HG02763 (cell line): ENCODE measurements at regions not wholly inside any gene's neighbourhood (a gene's known extent, or its start where the extent isn't known, plus 50 kb on each side); places are given as distances from the start of the nearest gene placed in this dataset.

Experiments used
- ATAC-seq: cut with Tn5 transposase; IDR thresholded peaks from one replicate; pipeline ENCODE4 v1.9.1; 2021; ENCODE audit warnings: mild to moderate bottlenecking, moderate library complexity; ENCODE audit not compliant: unreplicated experiment

DNA sequence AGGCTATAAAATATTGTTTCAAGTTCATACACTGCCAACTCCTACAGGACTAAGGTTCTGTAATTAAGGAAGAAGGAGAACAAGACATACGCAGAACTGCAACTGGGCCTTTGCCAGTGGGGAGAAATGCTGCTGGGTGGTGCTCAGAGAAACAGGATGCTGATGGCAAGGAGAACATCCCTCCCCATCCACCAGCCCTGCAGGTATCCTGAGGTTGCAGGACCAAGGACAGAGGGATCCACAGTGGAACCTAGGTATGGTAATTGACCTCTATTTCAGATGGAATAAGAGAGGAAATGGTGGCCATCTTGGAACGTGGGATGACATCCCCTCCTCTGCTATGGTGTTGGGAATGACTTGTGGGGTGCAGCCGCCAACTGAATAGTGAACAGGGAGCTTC, 206.3 kb upstream of the S1PR3 start:
- ATAC-seq: no peak

DNA sequence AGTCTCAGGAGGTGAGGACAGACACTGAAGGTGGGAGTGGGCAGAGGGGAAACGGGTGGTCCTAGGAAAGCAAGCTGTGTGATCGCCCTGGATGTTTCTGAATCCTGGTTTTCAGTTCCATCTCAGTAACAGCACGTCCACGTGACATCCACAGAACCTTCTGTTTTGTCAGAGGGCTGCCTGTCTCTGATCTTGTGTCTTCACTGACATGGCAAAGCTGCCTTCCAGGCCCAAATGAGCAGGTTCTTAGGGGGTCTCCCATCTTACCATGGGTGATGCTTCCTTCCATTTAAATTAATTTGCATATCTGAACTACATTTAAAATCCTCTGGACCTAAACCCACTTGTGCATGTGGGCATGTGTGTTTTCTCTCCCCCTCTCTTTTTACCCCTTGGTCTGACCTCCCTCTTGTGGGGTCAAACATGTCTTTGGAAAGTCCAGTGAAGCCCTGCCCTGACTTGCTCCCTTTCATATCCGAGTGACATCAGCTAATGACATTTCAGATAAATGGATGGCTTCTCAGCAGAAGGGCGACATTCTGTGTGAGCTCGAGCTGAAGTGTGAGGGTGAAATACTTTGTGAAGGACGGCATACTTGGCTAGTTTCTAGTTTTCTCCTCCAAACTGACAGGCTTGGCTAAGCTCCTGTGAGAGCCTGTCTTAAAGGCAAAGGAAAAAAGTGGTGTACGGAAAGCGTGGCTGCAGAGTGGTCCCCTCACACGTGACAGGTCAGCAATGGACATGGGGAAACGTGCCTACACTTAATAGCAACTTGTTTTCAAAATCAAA, 204.8 kb upstream of the S1PR3 start:
- ATAC-seq: no peak

DNA sequence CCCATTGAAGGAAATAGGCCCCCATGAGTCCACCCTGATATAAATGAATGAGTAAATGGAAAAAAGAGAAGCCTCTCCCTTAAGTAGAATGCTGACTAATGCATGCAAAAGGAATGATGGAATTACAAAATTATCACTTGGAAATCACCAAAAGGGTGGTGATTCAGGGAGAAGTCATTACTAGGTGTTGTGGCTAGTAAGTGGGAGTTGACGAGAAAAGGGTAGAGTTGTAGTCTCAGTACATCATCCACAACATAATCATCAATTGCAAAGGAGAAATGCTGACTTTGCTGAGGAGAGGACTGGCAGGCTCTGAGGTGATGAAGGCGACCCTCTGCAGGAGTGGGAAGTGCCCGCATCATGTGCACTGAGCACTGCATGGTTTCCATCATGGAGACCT, 201.5 kb upstream of the S1PR3 start:
- no peak for ATAC-seq

DNA sequence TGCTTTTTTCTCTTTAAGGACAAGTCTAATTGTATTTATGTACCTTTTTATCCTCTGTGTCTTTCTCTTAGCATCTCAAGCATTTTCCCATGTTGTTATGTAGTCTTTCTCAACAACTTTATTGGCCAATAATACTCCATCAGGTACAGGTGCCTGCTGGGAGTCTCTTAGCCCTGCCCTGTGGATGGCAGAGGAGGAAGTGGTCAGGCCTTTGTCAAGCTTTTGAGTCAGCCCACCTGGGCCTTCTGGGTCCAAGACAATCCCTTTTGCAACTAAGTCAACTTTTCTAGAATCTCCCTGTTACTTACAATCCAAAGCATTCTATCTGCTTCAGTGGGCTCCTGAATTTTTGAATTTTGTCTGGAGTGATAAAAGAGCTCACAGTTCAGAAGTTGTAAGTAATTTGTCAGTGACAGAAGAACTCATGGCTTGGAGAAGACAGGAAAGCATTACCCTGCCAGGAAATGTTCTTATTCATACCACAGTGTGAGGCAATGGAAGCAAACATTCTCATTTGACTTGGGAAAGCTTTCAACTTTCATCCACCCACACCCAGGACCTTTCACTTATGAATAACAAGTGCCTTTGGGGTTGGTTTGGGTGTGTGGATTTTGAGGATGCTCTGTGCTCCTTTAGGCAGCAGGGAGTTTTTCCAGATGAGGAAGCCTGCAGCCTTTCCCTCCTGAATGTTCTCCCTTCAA, 200.0 kb upstream of the S1PR3 start:
- ATAC-seq: no peak

DNA sequence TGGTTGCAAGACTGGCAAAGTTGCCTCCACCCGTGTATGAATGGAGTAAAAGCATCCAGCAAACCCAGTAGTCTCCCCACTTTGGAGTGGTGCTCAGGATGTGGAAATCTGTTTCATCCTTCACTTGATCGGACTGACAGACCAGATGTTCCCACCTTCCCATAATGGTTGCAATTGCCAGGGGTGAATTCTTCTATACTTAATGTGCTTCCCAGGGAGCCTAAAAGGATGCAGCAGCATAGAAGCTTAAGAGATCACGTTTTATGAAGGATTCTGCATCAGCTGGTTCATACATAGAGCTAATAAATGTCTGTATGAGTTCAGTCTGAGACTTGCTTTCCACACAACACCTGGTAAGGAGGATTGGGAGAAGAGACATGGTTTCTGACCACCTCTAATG, 198.8 kb upstream of the S1PR3 start:
- ATAC-seq: no peak

DNA sequence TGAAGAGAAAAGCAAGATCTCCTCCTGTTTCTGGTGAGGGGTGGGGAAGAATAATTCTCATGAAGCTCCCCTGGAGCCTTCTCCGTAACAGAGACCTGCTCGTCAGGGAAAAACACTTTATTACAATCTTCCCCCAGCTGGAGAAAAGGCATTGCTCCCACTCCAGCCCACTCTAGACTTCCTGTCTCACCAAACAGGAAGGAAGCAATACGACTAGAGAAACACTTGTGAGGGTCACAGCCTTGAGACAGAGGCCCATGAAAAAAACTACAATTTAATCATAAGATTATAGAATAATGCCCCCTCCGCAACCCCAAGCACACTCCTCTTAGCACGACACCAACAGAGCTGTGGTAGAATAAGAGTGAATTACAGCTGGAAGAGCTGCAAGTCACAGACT, 197.2 kb upstream of the S1PR3 start:
- ATAC-seq: no peak

DNA sequence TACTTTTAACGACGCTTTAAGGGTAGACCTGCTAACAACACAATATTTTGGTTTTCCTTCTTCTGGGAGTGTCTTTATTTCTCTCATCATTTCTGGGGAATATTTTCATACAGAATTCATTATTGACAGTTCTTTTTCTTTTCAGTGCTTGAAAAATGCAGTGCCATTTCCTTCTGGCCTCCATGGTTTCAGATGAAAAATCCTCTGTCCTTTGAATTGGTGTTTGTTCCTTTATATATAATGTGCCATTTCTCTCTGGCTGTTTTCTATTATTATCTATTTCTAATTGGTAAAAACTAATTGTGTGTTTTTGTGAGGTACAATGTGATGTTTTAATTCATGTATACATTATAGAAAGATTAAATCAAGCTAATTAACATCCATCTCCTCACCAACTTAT, 194.3 kb upstream of the S1PR3 start:
- no peak for ATAC-seq

DNA sequence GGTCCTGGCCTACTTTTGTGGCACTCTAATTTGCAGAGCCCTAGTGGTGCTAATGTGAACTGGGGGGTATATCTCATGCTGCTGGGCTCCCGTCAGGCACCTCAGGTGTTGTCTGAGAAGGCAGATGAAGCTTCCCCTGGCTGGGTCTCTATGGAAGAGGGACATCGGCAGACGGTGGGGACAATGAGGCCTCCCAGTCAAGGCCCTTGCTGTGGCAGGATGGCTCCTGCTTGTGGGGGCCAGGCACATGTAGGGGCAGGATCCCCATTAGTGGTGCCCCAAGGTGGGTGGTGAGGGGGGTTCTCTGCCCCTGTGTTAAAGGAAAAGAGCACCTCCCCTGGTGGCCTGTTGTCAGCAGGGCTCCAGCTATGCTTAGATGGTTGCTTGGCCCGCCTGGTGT, 192.8 kb upstream of the S1PR3 start:
- ATAC-seq: no peak

DNA sequence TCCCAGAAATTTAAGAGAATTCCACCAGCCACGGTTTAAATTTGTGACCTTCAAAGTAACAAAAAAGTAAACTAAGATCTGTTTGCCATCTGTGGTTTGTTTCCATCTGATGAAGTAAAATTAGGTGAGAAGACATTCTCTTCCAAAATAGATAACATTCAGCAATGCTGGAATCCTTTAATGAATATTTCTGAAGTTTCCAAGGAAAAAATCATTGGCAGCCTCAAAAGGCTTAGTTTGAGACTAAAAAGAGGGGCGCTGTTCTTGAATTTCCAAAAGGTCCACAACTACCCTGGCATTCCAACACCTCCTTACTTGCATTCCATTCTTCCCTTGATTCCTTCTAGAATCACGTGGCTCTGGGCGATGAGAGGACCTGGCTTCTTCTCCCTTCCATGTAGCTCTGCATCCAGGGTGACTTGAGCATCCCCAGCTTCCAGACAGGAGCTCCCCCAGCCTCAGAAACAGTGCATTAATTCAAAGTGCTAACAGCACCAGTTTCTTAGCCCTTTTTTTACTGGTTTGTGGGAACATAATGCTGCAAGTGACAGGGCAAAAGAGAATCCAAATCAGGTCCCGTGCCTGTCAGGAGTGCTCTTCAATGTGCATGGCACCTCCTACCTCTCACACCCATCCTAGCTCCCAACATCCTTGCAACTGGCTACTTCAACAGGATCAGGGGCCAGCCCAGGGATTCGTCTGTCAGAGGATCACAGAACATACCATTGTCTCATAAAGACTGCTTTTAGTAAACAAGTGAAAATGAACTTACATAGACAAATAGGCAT, 191.5 kb upstream of the S1PR3 start:
- ATAC-seq: no peak

DNA sequence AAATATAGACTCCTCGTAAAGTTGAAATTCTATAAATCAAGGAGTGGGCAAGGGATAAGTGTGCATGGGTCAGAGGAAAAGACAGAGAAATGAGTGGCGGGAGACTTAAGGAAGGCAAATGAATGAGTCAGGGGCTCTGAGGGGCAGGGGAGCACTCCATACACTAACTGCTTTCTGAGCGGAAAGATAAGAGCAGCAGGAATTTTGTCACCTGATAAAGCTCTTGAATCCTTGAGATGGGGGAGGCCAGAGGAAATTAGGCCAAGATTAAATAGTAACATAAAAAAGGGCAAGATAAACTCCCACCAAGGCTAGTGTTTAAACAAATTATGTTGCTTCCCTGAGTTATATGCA, 191.0 kb upstream of the S1PR3 start:
- ATAC-seq: no peak

DNA sequence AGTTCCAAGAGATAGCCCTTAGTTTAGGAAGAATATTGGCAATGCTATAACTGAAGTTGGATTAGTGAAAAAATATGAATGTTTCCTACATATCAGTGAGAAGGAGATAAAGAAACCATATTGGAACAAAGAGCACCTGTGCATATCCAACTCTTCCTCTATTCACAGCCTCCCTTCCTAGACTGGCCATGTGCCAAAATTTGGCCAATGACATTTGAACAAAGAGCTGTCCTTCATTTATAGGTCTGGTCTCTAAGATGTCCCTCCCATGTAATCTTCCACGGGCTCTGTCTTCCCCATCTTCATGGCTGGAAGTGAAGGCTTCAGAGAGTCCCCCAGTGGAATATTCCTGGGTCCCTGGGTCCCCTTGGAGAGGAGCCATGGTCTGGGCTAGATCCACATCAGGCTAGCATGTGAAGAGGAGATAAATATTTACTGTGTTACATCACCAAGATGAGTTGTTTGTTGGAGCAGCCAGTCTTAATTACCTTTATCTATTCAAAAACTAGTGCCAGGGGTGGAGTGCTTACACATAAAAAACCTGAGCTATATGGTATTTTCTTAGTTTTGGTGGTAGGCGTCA, 190.0 kb upstream of the S1PR3 start:
- no peak for ATAC-seq

DNA sequence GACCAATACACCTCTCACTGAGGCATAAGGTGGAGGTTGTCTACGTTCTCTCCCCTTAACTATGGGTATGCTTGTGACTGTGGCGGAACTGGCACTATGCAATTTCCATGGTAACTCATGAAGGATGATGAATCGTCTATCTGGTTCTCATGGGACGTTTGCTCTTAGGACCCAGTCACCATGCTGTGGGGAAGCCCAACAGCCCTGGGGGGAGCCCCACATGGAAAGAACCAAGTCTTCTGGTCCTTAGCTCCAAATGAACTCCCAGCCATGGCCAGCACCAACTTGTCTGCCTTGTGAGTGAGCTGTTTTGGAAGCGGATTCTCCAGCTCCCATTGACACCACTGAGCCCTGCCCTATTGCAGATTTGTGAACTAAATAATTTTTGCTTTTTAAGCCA, 188.7 kb upstream of the S1PR3 start:
- no peak for ATAC-seq

DNA sequence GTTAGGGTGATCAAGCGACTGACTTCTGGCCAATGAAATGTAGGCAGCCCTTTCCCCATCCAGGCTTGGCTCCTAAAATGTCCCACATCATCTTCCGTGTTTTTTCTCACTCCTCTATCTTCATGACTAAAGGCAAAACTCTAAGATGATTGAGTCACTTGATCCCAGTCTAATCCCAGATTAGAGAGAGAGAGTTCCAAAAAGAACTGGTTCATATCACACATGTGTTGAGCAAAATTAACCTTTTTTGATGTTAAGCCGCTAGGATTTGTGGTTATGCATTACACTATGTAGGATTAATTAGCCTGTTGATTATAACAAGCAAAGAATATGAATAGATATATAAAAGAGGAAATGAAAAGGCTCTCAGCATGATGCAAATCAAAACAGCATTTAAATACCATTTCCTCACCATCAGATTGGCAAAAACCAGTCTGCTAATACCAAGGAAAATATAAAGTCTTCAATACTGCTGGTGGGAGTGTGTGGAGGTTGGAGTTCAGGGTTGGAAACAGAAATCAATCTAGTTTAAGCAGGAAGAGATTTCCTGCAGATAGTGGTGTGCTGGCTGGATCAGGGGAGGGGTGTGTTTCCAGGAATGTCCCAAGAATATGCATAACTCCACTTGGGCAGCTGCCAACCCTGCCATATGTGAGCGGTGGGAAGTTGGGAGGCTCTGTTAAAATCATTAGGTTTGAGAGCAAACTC, 187.6 kb upstream of the S1PR3 start:
- ATAC-seq: no peak

DNA sequence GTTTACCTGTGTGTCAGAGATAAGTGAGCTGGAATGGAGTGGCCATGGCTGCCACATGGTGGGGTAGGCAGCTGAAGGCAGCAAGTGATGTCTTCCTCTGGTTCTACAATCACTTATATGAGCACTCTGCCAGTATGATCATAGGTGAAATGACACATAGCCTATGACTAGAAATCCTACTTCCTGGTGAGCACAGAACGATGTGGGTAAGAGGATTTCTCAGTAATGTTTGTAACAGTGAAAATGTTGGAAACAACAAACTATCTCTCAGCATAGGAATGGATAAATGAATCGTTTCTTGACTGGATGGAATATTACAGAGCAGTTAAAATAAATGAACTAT, 187.0 kb upstream of the S1PR3 start:
- no peak for ATAC-seq

DNA sequence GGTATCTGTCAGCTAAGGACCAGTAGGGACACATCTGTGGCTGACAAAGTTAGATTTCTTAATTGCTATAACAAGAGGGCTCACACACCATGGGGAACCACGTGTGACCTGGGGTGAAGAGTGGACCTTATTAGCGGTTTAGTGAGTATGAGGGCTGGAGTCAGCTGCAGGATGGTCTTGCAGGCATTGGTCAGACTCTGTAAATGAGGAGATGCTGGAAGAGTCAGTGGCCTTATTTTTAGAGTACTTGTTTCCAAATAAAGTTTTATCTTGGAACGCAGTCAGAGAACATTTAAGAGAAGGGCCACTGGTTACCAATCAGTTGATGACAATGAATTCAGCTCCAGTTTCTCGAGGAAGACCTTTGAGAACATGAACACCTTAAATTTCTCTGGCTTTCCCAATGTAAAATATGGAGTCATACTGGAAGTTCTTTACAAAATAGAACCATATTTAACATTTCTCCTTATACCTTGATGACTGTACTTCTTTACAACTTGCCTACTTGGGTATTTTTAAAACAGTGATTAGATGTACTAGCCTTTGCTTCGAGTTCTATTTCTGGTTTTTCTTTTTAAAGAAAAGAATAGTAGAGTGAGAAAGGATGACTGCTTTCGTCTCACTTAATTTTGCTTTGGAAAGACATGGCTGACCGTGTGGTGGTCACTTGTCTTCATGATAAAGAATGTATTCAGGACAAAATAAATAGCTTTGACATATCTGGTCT, 185.9 kb upstream of the S1PR3 start:
- no peak for ATAC-seq

DNA sequence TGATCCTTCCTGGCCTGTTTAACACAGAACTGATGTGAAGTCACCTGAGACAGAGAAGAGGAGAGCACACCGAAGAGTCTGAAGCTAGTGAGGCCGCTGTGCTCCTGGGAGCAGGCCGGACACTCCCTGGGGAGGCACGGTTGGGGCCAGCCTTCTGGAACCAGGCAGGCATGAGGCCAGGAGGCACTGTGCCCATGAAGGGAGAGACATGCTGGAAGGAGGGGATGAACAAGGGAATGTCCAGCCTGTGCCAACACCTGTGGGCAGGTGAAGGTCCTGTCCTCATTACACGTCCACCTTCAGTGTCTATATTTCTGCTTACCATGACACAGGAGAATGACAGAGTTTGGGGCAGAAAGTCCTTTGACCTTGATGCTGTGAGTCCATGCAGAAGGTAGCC, 183.8 kb upstream of the S1PR3 start:
- ATAC-seq: no peak

DNA sequence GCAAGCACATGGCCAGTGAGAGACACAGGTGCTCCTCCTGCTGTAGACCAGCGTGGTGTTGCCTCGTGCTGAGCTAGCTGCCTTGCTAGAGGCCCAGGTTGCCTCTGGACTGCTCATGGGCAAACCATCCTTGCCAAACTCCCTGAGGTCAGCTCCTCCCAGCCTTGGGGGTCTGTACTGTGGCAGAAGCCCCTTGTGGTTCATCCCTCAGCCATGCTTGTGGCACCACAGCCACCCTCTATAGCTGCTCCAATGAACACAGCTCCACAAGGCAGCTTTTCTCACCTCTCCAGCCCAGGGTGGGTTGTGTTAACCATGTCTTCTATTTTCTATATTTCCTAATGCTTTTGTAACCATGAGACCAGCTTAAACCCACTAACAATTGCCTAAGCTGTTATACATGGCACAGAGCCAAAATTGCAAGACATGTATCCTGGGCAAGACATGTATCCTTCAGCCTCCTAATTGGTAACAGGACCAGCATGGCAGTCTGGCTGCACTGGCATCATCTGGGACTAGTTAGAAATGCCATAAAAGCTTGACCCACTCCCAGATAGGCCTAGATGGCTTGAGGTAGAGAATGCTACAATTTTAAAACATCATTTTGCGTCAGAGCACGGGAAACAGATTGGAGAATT, 183.1 kb upstream of the S1PR3 start:
- no peak for ATAC-seq

DNA sequence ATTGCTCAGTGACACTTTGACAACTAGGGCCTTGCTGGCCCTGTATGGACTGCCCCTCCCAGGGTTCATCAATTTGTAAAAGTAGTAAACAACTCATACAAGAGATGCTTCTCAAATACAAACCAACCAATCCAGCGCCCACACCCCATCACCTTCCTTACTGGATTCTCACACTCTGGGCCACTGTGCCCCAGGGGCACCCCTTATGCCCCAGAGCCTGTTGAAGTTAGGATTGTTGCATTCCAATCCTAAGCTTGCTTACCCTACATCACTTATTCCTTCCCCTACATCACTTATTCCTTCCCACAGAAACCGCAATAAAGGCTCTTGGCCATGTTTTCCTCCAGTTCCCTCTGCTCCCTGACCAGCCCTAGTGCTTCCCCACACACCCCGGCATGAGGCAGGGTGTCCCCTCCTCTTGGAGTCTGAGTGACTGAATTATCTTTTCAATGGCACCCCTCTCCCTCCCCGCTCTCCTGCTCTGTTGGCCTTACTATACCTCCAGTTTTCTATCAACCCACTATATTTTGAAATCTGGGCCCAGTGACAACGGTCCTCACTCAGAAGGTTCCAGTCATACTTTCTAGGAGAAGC, 182.4 kb upstream of the S1PR3 start:
- ATAC-seq: no peak

DNA sequence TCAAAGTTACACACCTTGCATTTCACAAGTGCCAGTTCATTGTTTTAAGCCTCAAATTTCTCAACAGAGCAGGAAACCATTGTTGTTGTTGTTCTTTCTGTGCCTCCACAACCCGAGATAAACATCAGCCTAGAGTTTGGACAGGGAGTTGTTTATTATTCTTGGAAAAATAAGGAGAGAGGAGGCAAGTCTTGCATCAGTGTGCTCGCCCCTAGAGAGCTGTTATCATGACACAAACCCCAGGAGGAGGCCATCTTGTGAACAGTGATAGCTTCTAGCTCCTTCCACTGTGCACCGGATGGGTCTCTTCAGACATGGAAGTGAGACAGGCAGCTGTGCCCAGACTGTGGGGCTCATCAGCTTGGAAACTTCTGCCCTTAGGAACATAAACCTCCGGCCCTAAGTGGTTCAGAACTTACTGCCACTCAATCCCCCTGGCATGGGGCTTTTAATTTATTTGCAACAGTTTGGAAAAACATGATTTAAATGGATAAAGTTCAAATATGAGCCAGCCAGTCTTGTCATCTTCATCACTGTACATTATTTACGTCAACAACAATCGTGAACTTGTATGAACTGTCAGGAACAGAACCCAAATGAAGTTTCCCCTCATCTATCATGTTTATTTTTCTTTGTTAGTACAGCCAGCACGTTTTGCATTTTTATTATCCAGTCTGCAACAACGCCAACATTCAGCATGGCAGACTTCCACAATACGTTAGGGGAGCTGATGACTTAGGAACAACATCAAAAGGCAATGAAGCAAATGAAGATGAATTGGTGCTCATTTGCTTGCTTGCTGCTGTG, 181.7 kb upstream of the S1PR3 start:
- no peak for ATAC-seq
